Liver (tissue), 8 donors: ENCODE measurements at regions not wholly inside any gene's neighbourhood (a gene's known extent, or its start where the extent isn't known, plus 50 kb on each side); places are given as distances from the start of the nearest gene placed in this dataset.

Source experiments
- DNase-seq: peaks from one replicate; pipeline ENCODE4 v3.0.0-alpha.2; 2017; ENCODE audit warnings: low spot score
- H3K27ac ChIP-seq, 2 donors: one replicate each; pipeline ENCODE4 v1.7.0; 2013; ENCODE audit warnings: inconsistent platforms in 2 of 2, low read length in 2 of 2, control low read depth in 1 of 2, low read depth in 1 of 2, mild to moderate bottlenecking in 1 of 2
- H3K27me3 ChIP-seq, 4 donors: one replicate each; pipeline versions ENCODE4 v1.6.1 to v1.7.0; 2013; ENCODE audit warnings: low read length in 3 of 4, inconsistent platforms in 1 of 4, mild to moderate bottlenecking in 1 of 4, moderate library complexity in 1 of 4; ENCODE audit not compliant: control insufficient read depth in 4 of 4, insufficient read depth in 4 of 4
- H3K36me3 ChIP-seq, 4 donors: one replicate each; pipeline versions ENCODE4 v1.6.1 to v1.7.0; 2013; ENCODE audit warnings: low read length in 3 of 4, mild to moderate bottlenecking in 3 of 4, low read depth in 1 of 4, moderate library complexity in 1 of 4; ENCODE audit not compliant: control insufficient read depth in 4 of 4, insufficient read depth in 3 of 4
- H3K4me1 ChIP-seq, 4 donors: one replicate each; pipeline versions ENCODE4 v1.6.1 to v1.7.0; 2013; ENCODE audit warnings: low read length in 3 of 4, mild to moderate bottlenecking in 3 of 4, moderate library complexity in 1 of 4; ENCODE audit not compliant: control insufficient read depth in 4 of 4, insufficient read depth in 4 of 4
- H3K4me3 ChIP-seq, 3 donors: one replicate each; pipeline versions ENCODE4 v1.6.1 to v1.7.0; 2013; ENCODE audit warnings: low read length in 3 of 3, control low read depth in 1 of 3, low read depth in 1 of 3, mild to moderate bottlenecking in 1 of 3
- H3K9ac ChIP-seq, 2 donors: one replicate each; pipeline ENCODE4 v1.7.0; 2013; ENCODE audit warnings: low read length in 2 of 2, mild to moderate bottlenecking in 2 of 2, moderate library complexity in 2 of 2, control low read depth in 1 of 2, low read depth in 1 of 2
- H3K9me3 ChIP-seq, 4 donors: one replicate each; pipeline versions ENCODE4 v1.6.1 to v1.7.0; 2013; ENCODE audit warnings: low read length in 3 of 4; ENCODE audit not compliant: control insufficient read depth in 4 of 4
- EGR1 ChIP-seq, 2 donors: IDR thresholded peaks; 2 replicates each; pipeline ENCODE4 v1.6.1; 2016 to 2018; ENCODE audit warnings: antibody characterized with exemption in 2 of 2, low read depth in 2 of 2
- FOXA1 ChIP-seq: IDR thresholded peaks from 2 replicates; pipeline ENCODE4 v1.6.1; 2016; ENCODE audit warnings: antibody characterized with exemption
- FOXA2 ChIP-seq: IDR thresholded peaks from 2 replicates; pipeline ENCODE4 v1.6.1; 2016; ENCODE audit warnings: antibody characterized with exemption
- HNF4G ChIP-seq: IDR thresholded peaks from 2 replicates; pipeline ENCODE4 v1.6.1; 2016; ENCODE audit warnings: antibody characterized with exemption
- JUND ChIP-seq, 2 donors: IDR thresholded peaks; 2 replicates each; pipeline ENCODE4 v1.6.1; 2016; ENCODE audit warnings: antibody characterized with exemption in 2 of 2
- NR2F2 ChIP-seq: IDR thresholded peaks from 2 replicates; pipeline ENCODE4 v1.6.1; 2016; ENCODE audit warnings: antibody characterized with exemption
- RAD21 ChIP-seq, 2 donors: IDR thresholded peaks; 2 replicates each; pipeline ENCODE4 v1.6.1; 2016; ENCODE audit warnings: antibody characterized with exemption in 2 of 2, mild to moderate bottlenecking in 2 of 2
- RXRA ChIP-seq, 2 donors: IDR thresholded peaks; 2 replicates each; pipeline ENCODE4 v1.6.1; 2017 to 2018; ENCODE audit warnings: antibody characterized with exemption in 2 of 2, mild to moderate bottlenecking in 1 of 2
- YY1 ChIP-seq: IDR thresholded peaks from 2 replicates; pipeline ENCODE4 v1.6.1; 2016; ENCODE audit warnings: antibody characterized with exemption, mild to moderate bottlenecking
- WGBS: extraction: QIAGEN DNeasy Blood & Tissue Kit; methylation state at CpG from one replicate; pipeline ENCODE4 v1.1.7; 2013; 5-methylcytosine and 5-hydroxymethylcytosine counted together
- TF ChIP-seq, protein P1 (sequence below): IDR thresholded peaks from 2 replicates; pipeline ENCODE4 v1.6.1; 2016; ENCODE audit warnings: antibody characterized with exemption
- TF ChIP-seq, protein P2 (sequence below): IDR thresholded peaks from 2 replicates; pipeline ENCODE4 v1.6.1; 2016; ENCODE audit warnings: antibody characterized with exemption, mild to moderate bottlenecking
- TF ChIP-seq, protein P3 (sequence below): fragments of 150-350 bp; IDR thresholded peaks from 2 replicates; pipeline ENCODE4 v1.5.1; 2017; ENCODE audit warnings: improper control_type of control experiment, low read depth, low read length; ENCODE audit not compliant: missing input control
- TF ChIP-seq, protein P4 (sequence below): IDR thresholded peaks from 2 replicates; pipeline ENCODE4 v1.6.1; 2016; ENCODE audit warnings: antibody characterized with exemption
- donor health status: healthy.
- donor health status: healthy.
- donor health status: healthy.
- donor health status: healthy.
- donor health status: healthy.

DNA sequence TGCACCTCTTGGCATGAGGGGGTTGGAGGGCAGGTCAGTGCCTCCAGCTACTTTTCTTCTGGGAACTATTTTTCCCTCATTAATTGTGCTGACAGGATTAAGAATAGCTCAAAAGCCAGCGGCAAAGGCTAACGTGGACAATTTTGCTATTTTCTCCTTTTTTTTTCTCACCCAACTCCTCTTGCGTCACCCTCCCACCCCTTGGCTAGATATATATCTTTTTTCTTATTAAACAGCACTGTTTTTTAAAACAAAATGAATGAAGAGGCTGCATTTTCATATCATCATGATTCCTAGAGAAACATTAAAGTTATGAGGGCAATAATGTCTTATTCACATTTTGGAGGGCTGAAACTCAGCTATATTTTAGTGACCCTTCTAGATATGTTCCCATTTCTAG is 251.8 kb upstream of the NFE2L3 start:
- no peak for DNase-seq
- Histone ChIP-seq H3K9me3 (no peaks in the 10 kb centered on the region), H3K4me1 (peaks cover 0 to 7% (median 4%) of the 10 kb centered on the region in 4 donors), H3K4me3 (no peak overlapping the region), H3K36me3 (no peaks in the 10 kb centered on the region), H3K27me3 (no peaks in the 10 kb centered on the region), H3K9ac (no peak overlapping the region), H3K27ac (no peak overlapping the region)
- 88% methylated on average over 3 of the region's 3 CpGs for WGBS
- TF ChIP-seq RAD21 (IDR thresholded peaks at IDR 0.05) (no peak), YY1 (no peak), HNF4G (no peak), NR2F2 (no peak), FOXA1 (no peak), JUND (IDR thresholded peaks at IDR 0.05) (no peak), RXRA (IDR thresholded peaks at IDR 0.05) (no peak)
- TF ChIP-seq, protein P1, sequence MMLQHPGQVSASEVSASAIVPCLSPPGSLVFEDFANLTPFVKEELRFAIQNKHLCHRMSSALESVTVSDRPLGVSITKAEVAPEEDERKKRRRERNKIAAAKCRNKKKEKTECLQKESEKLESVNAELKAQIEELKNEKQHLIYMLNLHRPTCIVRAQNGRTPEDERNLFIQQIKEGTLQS: no peak
- TF ChIP-seq, protein P2, sequence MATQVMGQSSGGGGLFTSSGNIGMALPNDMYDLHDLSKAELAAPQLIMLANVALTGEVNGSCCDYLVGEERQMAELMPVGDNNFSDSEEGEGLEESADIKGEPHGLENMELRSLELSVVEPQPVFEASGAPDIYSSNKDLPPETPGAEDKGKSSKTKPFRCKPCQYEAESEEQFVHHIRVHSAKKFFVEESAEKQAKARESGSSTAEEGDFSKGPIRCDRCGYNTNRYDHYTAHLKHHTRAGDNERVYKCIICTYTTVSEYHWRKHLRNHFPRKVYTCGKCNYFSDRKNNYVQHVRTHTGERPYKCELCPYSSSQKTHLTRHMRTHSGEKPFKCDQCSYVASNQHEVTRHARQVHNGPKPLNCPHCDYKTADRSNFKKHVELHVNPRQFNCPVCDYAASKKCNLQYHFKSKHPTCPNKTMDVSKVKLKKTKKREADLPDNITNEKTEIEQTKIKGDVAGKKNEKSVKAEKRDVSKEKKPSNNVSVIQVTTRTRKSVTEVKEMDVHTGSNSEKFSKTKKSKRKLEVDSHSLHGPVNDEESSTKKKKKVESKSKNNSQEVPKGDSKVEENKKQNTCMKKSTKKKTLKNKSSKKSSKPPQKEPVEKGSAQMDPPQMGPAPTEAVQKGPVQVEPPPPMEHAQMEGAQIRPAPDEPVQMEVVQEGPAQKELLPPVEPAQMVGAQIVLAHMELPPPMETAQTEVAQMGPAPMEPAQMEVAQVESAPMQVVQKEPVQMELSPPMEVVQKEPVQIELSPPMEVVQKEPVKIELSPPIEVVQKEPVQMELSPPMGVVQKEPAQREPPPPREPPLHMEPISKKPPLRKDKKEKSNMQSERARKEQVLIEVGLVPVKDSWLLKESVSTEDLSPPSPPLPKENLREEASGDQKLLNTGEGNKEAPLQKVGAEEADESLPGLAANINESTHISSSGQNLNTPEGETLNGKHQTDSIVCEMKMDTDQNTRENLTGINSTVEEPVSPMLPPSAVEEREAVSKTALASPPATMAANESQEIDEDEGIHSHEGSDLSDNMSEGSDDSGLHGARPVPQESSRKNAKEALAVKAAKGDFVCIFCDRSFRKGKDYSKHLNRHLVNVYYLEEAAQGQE: no peak
- TF ChIP-seq, protein P3, sequence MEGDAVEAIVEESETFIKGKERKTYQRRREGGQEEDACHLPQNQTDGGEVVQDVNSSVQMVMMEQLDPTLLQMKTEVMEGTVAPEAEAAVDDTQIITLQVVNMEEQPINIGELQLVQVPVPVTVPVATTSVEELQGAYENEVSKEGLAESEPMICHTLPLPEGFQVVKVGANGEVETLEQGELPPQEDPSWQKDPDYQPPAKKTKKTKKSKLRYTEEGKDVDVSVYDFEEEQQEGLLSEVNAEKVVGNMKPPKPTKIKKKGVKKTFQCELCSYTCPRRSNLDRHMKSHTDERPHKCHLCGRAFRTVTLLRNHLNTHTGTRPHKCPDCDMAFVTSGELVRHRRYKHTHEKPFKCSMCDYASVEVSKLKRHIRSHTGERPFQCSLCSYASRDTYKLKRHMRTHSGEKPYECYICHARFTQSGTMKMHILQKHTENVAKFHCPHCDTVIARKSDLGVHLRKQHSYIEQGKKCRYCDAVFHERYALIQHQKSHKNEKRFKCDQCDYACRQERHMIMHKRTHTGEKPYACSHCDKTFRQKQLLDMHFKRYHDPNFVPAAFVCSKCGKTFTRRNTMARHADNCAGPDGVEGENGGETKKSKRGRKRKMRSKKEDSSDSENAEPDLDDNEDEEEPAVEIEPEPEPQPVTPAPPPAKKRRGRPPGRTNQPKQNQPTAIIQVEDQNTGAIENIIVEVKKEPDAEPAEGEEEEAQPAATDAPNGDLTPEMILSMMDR: no peak
- TF ChIP-seq, protein P4, sequence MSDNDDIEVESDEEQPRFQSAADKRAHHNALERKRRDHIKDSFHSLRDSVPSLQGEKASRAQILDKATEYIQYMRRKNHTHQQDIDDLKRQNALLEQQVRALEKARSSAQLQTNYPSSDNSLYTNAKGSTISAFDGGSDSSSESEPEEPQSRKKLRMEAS: no peak

DNA sequence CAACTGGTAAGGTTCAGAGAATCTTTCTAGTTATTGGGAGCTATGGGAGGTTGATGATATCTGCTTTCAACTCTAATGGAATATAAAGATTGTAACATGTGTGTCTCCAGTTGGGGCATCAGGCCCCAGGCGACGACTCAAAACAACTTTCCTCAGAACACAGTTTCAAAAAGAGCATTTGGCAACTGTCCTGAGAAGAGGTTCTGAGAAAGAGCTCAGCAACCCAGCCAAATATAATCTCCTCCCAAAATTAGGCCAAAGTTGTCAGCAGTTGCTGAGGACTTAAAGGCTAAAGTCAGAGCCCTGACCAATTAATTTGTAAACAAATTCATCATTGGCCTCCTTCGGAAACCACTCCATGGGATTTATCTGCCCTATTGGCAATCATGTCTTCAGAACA is 251.1 kb upstream of the NFE2L3 start:
- Histone ChIP-seq H3K9me3 (no peaks in the 10 kb centered on the region), H3K27ac (no peak overlapping the region), H3K36me3 (no peaks in the 10 kb centered on the region), H3K4me3 (no peak overlapping the region), H3K4me1 (peaks cover 0 to 4% (median 4%) of the 10 kb centered on the region in 4 donors), H3K9ac (no peak overlapping the region), H3K27me3 (no peaks in the 10 kb centered on the region)
- TF ChIP-seq NR2F2: no peak
- TF ChIP-seq EGR1 (IDR thresholded peaks at IDR 0.05; ENCODE audit: low read depth in 2 of 2): no peak
- TF ChIP-seq FOXA1: no peak
- TF ChIP-seq FOXA2: no peak
- TF ChIP-seq, protein P3: no peak
- TF ChIP-seq, protein P1: no peak
- no peak for TF ChIP-seq RXRA (IDR thresholded peaks at IDR 0.05)
- no peak for TF ChIP-seq YY1
- 85% methylated on average over 3 of the region's 3 CpGs for WGBS
- no peak for DNase-seq
